ENCODE measurements at regions not wholly inside any gene's neighbourhood (a gene's known extent, or its start where the extent isn't known, plus 50 kb on each side); places are given as distances from the start of the nearest gene placed in this dataset.

DNA sequence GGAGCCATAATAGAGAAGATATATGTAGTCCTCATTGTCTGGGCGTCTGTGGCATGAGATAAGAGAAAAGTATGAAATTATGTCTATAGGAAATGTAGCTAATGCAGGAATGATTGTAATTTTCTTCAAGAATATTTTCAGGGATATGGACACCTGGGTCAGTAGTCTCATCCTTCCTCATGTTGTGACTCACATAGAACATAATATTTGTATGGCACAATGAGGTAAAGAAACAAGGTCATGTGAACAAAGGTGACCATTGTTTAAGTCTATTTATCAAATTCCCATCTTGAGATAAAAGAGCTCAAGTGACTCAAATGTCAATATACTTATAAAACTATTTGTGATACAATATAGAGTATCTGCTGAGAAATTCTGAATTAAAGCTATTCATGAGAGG is 345.5 kb upstream of the ROBO1 start:
- H3K4me1 ChIP-seq = no peaks in the 10 kb centered on the region

DNA sequence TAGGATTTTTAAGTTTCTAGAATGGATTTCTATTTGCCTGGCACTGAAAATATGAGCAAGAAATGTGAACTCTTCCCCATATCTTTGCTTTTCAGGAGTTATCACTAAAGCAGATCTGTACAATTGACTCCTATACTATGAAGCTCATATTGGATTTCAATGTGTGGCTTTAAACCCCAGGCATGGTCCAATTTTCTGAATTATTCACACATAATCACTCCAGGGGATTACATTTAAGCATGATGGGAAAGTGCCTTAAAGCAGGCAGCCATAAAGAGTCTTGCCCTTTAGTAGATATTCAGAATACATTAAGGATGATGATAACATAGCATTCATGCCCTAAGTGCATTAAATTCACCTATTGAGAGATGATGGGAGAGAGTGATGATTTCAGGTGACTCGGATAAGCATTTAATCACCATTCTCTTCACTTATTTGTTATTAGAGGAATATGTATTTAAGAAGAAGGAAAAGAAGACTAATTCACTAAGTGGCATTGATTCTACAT is 331.8 kb upstream of the ROBO1 start:
- Histone ChIP-seq H3K27me3 (no peaks in the 10 kb centered on the region), H3K27ac (no peak overlapping the region), H3K9me3 (no peaks in the 10 kb centered on the region), H3K4me1 (no peaks in the 10 kb centered on the region), H3K36me3 (no peaks in the 10 kb centered on the region), H3K4me3 (no peak overlapping the region), H3K9ac (ENCODE audit: low read depth in 2 of 2, low read length in 2 of 2) (no peak overlapping the region)
- intact Hi-C loops (cut with DNase I) = no loop called here
- DNase-seq = no peak
- TF ChIP-seq CTCF (IDR thresholded peaks at IDR 0.05) = no peak

More for the DNA sequence above, 345.5 kb upstream of the ROBO1 start:
- Histone ChIP-seq H3K36me3 (no peaks in the 10 kb centered on the region), H3K9ac (ENCODE audit: low read depth in 2 of 2, low read length in 2 of 2) (no peak overlapping the region), H3K27ac (no peak overlapping the region), H3K4me3 (no peak overlapping the region), H3K27me3 (no peaks in the 10 kb centered on the region), H3K9me3 (no peaks in the 10 kb centered on the region)
- intact Hi-C loops (cut with DNase I) = no loop called here
- TF ChIP-seq CTCF (IDR thresholded peaks at IDR 0.05) = no peak
- no peak for DNase-seq

DNA sequence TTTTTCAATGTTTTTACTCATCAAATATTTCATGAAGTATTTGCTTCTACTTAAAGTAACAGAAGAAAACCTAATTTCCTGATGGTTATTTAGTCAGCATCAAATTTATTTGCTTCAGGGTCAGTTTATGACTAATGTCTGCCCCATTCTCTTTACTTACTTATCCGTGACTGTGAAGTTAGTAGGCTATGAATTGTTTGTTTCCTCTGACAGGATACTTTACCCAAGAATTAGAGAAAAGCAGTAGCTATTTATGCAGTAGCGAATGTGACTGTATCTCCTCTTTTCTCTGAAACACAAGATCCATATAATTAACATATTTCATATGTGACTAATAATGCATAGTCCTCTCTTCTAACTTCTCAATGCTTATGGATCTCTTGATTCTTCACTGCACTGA is 329.9 kb upstream of the ROBO1 start:
- intact Hi-C loops (cut with DNase I) = no loop called here
- no peak for TF ChIP-seq CTCF (IDR thresholded peaks at IDR 0.05)
- no peak for DNase-seq
- Histone ChIP-seq H3K27me3 (no peaks in the 10 kb centered on the region), H3K36me3 (no peaks in the 10 kb centered on the region), H3K4me1 (no peaks in the 10 kb centered on the region), H3K4me3 (no peak overlapping the region), H3K9me3 (no peaks in the 10 kb centered on the region), H3K27ac (no peak overlapping the region), H3K9ac (ENCODE audit: low read depth in 2 of 2, low read length in 2 of 2) (no peak overlapping the region)

DNA sequence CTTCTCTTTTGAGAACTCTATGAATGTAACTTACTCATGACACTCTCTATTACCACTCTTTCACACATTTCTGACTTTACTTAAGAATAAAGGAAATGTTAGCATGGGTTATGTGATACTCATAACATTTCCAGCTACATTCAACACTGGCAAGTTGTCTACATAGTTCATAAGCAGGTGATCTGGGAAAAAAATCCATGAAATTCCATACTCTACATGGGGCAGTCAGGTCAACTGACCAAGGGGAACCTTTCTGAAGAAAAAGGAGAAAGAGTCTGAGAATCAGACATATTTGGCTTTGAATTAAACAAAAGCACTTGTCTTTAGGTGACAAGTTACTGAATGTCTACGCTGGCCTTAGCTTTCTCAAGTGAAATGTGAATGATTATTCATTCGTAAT is 329.1 kb upstream of the ROBO1 start:
- Histone ChIP-seq H3K36me3 (no peaks in the 10 kb centered on the region), H3K4me1 (no peaks in the 10 kb centered on the region), H3K9ac (ENCODE audit: low read depth in 2 of 2, low read length in 2 of 2) (no peak overlapping the region), H3K27ac (no peak overlapping the region), H3K9me3 (no peaks in the 10 kb centered on the region), H3K4me3 (no peak overlapping the region), H3K27me3 (no peaks in the 10 kb centered on the region)
- no peak for DNase-seq
- intact Hi-C loops (cut with DNase I) = no loop called here
- TF ChIP-seq CTCF (IDR thresholded peaks at IDR 0.05) = no peak

DNA sequence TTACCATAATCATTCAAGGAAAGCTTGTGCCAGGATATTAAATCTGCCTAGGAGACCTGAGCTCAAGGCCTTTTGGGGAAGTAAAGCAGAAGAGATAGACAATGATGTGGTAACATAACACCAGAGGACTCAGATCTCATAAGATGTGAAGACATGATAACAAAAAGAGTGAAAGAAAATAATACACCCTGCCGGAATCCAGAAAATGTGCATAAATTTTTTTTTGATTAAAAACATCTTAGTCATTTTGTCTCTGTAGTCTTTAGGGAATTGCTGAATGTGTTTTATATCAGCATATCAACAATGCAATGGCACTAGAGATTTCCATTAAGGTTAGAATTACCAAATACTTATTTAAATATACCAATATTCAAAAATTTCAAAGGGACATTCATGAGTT is 326.8 kb upstream of the ROBO1 start:
- Histone ChIP-seq H3K27me3 (no peaks in the 10 kb centered on the region), H3K9ac (ENCODE audit: low read depth in 2 of 2, low read length in 2 of 2) (no peak overlapping the region), H3K4me3 (no peak overlapping the region), H3K9me3 (no peaks in the 10 kb centered on the region), H3K4me1 (no peaks in the 10 kb centered on the region), H3K36me3 (no peaks in the 10 kb centered on the region), H3K27ac (no peak overlapping the region)
- intact Hi-C loops (cut with DNase I) = no loop called here
- no peak for DNase-seq
- no peak for TF ChIP-seq CTCF (IDR thresholded peaks at IDR 0.05)

GRCh38 chr3:80087767-80088166 is 320.0 kb upstream of the ROBO1 start:
- H3K36me3 ChIP-seq = no peaks in the 10 kb centered on the region
- TF ChIP-seq CTCF (IDR thresholded peaks at IDR 0.05) = no peak
- no peaks in the 10 kb centered on the region for H3K4me1 ChIP-seq
- H3K4me3 ChIP-seq = no peak overlapping the region
- H3K9me3 ChIP-seq = no peaks in the 10 kb centered on the region
- no peak for DNase-seq
- intact Hi-C loops (cut with DNase I) = no loop called here
- H3K27ac ChIP-seq = no peak overlapping the region
- H3K9ac ChIP-seq (ENCODE audit: low read depth in 2 of 2, low read length in 2 of 2) = no peak overlapping the region
- no peaks in the 10 kb centered on the region for H3K27me3 ChIP-seq

Measured in colonic mucosa (tissue), 4 donors.